Peyer's patch (tissue), 4 donors: ENCODE measurements at regions not wholly inside any gene's neighbourhood (a gene's known extent, or its start where the extent isn't known, plus 50 kb on each side); places are given as distances from the start of the nearest gene placed in this dataset.

Source experiments
- CTCF ChIP-seq, 6 experiments: fragments of 450-650 bp in 4 of 6; fragments of 200-600 bp in 2 of 6; sonication (generic) in 1 of 6; IDR thresholded peaks; one replicate each; pipeline ENCODE4 v1.5.1; 2017 to 2019; ENCODE audit warnings: antibody characterized with exemption in 6 of 6, mild to moderate bottlenecking in 3 of 6, moderate library complexity in 1 of 6
- POLR2A ChIP-seq, 2 donors: fragments of 450-650 bp; IDR thresholded peaks; one replicate each; pipeline ENCODE4 v1.5.1; 2017; ENCODE audit warnings: antibody characterized with exemption in 2 of 2, mild to moderate bottlenecking in 2 of 2, moderate library complexity in 2 of 2

- no peak for TF ChIP-seq CTCF (IDR thresholded peaks at IDR 0.05)
- TF ChIP-seq POLR2A (IDR thresholded peaks at IDR 0.05), result no peak
These were observed 501.8 kb downstream of the BCL11B start for GRCh38 chr14:98770151-98770550.
